Cerebellar cortex (tissue), 1 donor: ENCODE measurements at regions not wholly inside any gene's neighbourhood (a gene's known extent, or its start where the extent isn't known, plus 50 kb on each side); places are given as distances from the start of the nearest gene placed in this dataset.
"Not testable (repeated sequence)": the region's sequence is repeated elsewhere in the genome, so short reads cannot be mapped to it uniquely, and the experiment has no call there.

ENCODE experiments used
- DNase-seq: peaks from one replicate; pipeline ENCODE4 v3.0.0-alpha.2; 2015; ENCODE audit warnings: low spot score

DNA sequence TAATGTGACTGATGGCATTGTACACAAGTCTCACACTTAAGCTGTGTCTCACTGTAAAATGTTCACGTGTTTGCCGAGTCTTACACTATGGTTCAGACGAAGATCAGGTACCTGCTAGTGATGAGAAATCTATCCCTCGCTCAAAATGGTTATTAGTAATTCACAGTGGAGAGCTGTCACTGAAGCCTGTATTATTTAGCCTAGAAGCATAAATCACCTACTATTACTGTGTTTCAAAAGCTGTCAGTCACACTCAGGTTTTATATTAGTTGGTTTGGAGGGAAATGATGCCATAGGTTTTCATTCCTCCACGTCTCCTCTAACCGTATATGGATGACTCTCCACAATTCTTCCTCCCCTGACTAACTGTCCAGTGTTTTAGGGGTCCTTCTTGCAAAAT is 292.4 kb upstream of the ZEB2 start:
- no peak for DNase-seq

DNA sequence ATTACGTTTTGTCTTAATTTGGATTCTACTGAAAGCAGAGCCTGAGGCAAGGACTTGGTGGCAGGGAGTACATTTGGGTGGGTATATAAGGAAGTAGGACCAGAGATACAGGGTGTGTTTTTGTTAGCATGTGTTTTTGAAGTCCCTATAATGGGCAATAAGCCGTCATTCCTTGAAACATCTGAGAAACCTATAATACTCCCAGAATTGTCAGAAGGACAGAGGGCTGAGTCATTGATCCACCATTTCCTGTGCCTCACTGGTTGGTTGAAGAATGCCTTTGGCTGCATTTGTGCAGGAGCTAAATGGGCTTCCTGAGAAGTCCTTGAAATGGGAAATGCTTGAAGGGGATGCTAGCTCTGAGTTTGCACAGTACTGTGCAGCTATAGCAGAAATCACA is 281.8 kb upstream of the ZEB2 start:
- DNase-seq = no peak

DNA sequence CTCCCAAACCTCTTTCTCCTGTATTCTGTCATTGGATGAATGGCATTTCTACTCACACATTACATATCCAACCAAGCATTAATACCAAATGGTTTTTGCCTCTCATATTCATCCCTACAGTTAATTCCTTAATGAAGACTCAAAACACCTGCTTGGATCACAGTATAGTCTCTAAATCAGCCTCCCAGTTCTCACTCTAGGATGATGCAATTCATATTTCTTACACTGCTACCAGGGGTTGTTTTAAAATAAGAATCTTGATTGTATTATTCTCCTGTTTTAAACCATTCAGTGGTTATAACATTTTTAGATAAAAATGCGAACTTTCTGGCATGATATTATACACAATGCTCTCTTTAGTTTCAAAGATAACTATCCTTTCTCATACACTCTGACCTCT is 281.4 kb upstream of the ZEB2 start:
- no peak for DNase-seq

DNA sequence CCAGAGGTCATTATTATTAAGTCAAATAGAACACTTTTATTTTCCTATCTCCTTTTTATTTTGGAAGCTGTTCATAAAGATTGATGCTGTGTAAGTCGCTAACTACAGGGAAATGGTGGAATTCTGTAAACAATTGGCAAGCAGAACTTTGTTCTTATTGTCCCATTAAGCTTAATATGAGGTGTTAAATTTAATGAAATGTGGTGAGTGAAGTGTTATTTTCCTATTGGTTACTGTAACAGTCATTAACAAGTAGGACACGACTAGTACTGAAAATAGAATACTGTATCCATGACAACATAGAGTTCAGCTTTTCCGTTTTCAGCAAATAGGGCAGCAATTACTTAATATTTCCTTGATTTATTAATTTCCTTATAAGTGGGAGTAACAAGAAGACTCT is 279.1 kb upstream of the ZEB2 start:
- no peak for DNase-seq

DNA sequence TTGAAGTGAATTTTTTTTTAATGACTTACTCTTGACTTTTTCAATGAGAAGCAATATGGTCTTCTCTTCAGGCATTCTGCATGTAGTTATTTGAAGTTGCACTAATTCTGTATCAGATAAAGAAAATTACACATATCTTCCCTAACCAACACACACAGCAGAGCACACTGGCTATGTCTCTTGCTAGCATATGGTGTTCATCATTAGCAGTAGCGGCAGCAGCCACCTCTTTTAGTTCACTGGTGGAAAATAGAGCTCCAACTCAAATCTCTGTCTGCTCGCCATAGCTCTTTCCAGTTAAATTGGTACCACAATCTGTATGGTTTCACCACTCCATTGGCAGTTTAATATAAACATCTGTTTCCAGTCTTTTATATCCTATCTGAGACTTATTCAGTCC is 278.1 kb upstream of the ZEB2 start:
- DNase-seq = no peak

DNA sequence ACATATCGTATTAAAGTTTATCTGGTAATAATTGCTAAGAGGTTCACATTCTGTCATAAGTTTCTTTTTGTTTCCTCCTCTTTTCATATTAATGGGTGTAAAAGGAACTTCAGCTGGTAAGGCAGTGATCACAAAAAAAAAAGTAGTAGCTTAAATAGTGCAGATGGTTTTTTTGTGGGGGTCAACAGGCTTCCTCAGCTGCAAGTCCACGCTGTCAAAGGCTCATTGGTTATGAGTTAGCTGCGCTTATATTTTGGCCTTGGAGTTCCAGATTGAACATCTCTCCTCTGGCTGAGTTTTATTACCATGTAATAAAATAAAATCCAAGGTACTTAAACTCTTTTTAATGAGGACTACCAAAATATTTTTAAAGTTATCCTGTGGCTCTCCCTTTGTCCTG is 277.0 kb upstream of the ZEB2 start:
- no peak for DNase-seq

DNA sequence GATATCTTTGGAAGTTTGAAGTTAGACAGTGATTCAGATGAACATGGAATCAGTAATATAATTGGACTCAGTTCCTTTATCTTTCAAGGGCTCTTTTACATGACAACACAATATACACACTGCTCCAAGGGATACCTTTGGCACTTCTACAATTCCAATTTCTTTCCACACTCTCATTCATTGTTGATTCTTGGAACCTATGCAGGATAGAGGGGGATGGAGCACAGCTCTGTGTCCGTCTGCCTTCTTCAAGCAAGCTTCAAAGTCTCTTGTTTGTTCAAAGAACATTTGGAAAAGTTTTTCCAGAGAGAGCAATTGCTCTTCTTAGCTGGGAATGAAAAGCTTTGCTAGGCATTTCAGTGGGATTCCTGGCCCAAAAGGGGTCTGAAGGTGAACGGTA is 276.2 kb upstream of the ZEB2 start:
- DNase-seq = no peak

DNA sequence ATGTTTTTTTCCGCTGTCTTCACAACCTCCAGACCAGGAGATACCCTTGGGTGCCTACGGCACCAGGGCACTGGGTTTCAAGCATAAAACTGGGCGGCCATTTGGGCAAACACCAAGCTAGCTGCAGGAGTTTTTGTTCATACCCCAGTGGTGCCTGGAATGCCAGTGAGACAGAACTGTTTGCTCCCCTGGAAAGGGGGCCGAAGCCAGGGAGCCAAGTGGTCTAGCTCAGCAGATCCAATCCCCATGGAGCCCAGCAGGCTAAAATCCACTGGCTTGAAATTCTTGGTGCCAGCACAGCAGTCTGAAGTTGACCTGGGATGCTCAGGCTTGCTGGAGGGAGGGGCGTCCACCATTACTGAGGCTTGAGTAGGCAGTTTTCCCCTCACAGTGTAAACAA is 265.3 kb upstream of the ZEB2 start:
- DNase-seq = no peak

DNA sequence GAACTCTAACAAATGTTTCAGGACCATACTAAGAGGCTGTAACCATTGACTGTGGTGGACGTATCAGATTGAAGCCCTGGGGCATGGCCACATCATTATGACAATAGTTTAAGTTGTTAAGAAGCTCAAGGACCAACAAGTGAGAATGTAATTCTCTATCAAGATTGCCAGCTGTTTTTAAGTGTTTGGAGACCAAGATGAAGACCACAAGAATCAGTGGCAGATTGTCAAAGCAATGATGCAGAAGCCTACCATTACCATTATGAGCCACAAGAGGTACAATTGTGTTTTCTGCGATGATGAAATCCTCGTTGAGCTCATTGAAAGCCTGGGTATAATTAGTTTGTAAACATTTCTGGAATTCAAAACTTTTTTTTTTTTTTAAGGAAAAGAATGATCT is 261.1 kb upstream of the ZEB2 start:
- no peak for DNase-seq

DNA sequence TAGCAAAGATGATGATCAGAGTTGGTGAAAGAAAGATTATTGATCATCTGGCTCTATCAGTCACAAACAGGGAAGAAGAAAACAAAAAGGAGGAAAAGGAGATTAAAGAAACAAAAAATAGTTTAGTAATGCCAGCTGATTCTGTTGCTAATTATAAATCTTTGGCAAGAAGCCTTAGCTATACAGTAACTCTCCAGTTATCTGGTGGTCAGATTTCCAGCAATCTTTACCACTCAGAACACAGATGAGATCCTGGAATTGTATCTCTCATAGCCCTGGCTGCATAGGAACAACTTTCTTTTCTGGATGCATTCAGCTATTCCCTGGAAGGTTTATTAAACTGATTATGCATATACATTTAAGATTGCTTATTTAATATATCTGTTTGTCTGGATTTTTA is 256.8 kb upstream of the ZEB2 start:
- DNase-seq = no peak

DNA sequence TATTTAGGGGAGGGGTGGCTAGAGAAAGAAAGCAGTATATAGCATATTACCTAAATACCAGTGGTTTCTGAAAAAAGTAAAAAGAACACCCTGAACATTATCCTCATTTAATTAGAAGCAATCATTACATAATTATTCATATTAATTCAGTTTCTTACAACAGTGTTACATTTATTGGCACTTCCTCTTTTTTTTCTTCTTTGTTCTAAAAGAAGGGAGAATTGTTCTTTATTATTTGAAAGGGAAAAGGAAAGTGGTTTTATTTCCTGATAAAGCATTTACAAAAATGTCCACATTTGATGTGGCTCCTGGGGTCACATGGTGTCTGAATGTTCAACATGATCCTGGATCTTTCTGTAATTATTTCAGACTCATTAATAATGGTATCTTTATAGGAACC is 254.9 kb upstream of the ZEB2 start:
- DNase-seq = no peak

DNA sequence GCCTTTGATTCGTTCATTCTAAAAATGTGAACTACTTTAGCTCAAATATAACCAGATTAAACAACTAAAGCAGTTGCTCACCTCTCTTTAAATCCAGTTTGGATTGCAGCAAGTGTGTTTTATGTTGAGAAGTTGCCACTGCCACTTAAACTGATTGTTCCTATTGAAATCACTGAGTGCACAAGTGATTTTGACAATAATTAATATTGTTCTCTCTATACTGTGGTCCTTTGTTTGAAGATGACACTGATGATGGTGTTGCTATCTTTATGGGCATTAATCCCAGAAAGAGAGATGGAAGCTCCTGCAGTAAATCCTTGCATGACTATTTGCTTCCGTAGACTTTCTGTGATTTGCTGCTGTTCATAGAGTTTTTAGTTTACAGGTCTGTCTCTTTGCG is 251.4 kb upstream of the ZEB2 start:
- no peak for DNase-seq

DNA sequence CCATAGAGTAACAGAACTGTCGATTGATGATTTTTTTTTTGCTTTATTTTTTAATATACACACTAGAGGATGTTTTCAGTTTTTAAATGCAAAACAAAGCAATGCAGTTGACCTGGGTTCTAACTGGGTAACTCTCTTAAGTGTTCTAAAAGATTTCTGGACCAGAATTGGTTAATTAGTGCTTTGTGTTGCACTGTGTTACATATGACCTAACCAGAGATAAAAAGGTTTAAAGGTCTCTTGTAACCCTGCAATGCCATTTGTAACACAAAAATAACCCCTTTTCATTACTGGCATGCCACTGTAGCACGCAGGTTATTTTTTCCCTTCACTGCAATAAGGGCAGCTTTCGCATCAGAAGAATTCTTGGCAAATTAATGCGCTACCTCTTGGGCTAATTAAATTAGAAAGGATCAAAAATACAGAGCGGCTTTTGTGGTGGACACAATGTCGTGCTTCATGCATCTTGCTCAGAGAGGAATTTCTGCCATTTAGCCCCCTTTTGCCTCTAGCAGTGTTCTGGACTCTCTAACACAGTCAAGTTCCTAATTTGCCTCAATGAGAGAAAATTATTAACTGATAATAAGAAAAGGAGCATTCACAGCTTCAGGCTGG is 250.8 kb upstream of the ZEB2 start:
- DNase-seq = no peak

DNA sequence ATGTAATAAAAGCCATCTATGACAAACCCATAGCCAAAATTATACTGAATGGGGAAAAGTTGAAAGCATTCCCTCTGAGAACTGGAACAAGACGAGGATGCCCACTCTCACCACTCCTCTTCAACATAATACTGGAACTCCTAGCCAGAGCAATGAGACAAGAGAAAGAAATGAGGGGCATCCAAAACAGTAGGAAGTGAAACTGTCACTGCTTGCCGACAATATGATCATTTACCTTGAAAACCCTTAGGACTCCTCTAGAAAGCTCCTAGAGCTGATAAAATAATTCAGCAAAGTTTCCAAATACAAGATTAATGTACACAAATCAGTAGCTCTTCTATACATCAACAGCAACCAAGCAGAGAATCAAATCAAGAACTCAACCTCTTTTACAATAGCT is 241.0 kb upstream of the ZEB2 start:
- not testable (repeated sequence) for DNase-seq

DNA sequence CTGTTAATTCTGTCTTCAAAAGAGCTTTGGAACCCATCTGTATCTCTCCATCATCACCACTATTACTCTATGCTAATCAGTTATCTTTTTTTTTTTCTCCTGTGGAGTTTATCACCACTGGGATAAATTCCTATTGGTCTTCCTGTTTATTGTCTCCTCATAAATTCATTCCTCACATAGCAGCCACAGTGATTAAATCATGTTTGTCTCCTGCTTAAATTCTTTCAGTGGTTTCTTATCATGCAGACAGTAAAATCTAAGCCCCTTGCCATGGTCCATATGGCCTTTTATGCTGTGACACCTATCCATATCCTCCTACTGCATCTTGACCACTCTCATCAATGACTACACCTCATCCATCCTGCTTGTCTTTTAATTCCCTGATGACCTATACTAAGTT is 239.8 kb upstream of the ZEB2 start:
- DNase-seq = no peak

DNA sequence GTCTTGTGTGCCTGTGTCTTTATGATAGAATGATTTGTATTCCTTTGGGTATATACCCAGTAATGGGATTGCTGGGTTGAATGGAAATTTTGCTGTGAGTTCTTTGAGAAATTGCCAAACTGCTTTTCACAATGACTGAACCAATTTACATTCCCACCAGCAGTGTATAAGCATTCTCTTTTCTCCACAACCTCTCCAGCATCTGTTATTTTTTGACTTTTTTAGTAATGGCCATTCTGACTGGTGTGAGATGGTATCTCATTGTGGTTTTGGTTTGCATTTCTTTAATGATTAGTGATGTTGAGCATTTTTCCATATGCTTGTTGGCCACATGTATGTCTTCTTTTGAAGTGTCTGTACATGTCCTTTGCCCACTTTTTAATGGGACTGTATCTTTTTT is 238.3 kb upstream of the ZEB2 start:
- DNase-seq = not testable (repeated sequence)

DNA sequence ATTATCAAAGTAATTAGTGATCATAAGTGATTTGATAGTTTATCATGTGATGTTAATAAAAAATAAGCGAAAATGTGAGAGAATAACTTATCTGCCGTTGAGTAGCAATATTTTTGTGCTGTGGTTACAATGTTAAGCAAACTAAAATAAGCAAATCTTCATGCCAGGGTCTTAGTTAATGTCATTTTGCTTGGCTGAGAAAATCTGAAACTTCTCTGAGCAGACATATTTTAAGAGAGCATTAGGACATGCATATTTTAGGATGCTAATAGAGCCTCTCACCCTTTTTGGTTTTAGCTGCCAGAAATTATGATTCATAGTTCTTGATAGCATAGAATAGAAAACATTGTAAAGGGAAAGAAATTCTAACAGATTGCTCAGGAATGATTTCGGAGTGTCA is 233.5 kb upstream of the ZEB2 start:
- DNase-seq = no peak

DNA sequence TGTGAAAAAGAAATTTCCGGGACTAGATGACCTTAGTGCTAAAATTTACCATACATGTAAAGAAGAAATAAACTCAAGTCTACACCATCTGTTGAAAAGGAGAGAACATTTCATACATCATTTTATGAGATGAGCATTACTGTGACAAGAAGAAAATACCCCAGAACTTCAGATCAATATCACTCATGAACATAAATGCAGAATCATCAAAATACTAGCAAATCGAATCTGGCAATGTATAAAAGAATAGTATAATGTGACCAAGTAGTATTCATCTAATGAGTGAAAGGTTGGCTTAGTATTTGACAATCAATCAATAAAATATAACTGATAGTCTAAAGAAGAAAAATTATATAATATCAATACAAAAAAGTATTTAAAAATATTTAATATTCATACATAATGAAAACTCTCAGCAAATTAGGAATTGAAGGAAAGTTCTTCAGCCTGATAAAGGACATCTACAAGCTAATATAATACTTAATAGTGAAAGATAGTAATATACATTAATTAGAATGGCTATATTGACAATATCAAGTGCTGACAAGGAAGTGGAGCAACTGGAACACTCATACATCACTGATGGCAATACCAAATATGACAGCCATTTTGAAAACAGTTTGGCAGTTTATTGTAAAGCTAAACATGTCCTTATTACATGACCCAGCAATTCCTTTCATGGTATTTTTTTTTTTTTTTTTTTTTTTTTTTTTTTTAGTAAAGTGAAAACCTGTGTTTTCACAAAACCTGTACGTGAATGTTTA is 231.4 kb upstream of the ZEB2 start:
- no peak for DNase-seq

DNA sequence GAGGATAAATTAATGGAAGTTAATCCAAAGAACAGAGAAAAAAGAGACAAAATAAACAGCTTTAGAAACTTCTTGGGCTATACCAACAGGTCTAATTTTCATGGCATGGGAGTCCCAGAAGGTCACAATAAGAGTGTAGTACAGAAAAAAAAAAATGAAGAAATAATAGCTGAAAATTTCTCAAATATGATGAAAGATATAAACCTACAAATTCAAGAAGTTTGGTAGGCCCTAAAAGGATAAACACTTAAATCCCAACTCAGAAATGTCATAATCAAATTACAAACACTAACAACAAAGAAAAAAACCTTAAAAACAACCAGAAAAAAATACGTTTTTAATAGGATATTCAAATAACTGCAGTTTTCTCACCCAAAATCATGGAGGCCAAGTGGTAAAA is 229.3 kb upstream of the ZEB2 start:
- no peak for DNase-seq

DNA sequence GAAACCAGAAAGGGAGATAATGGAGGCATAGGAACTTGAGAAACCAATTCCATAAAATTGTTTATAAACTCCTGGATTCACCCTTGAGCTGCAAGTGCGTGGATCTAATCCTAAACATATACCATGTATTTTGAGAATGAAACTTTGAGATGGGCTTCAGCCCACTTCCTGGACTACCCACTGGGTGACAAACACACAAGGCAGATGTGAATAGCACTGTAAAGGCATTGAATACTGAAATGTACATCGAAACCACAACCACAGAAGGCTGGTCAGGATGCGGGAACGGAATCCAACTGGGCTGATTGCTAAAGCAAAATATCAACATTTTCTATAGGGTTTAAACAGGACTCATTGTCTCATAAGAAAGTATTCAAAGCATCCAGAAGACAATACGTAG is 228.5 kb upstream of the ZEB2 start:
- no peak for DNase-seq

DNA sequence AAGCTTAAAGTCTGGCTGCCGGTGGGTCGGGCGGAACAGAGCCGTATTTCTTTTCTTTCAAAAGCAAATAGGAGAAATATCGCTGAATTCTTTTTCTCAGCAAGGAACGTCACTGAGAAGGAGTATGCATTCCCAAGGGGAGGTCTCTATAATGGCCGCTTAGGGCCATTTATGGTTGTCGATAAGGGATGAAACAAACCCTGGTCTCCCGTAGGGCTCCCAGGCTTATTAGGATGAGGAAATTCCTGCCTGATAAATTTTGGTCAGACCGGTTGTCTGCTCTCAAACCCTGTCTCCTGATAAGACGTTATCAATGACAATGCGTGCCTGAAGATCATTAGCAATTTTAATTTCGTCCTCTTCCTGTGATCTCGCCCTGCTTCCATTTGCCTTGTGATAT is 227.7 kb upstream of the ZEB2 start:
- no peak for DNase-seq

DNA sequence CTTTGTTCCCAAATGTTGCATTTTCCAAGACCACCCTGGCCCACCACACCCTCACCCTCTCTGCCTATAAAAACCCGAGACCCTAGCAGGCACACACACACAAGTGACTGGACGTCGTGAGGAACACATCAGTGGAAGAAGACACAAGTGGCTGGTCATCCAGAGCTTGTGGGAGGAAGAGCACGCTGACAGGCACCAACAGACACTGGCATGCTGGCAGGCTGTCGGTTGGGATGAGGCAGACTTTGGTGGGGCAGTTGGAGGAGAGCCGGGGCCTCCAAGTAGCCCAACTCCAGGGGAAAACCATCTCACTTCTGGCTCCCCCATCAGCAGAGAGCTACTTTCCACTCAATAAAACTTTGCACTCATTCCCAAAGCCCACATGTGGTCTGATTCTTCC is 225.5 kb upstream of the ZEB2 start:
- no peak for DNase-seq

DNA sequence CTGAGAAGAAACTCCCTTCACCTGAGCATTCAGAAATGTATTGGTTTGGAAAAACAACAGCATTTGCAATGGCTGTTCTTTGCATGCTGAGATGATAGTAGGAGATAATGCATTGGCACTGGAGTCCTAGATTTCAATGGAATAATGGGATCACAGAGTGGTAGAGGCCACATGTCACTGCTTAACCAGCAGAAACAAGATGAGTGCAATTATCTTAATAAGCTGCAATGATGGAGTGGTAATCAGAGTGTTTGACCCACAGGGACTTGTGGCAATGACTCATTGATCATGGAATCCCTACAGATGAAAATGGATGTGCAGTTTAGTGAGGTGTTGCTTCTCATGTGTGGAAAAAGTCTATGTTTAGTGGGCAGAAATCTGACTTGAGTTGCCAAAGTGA is 218.8 kb upstream of the ZEB2 start:
- no peak for DNase-seq

DNA sequence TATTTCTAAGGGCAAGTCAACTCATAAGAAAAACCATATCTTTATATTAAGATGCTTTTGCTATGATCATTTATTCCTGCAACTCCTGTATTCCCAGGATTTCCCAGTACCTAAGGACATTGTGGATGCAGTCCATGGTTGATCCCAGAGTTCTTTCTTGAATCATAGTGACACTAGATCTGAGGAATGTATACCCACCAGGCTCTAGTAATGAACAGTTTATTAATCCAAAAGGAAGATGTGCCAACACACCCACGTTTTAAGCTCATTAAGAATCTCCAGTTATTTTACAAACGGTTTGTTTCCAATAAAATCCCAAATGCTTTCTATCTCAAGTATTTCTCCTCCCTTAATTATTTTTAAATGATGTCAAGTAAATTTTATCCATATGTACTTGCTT is 210.8 kb upstream of the ZEB2 start:
- no peak for DNase-seq
